ENCODE measurements at regions not wholly inside any gene's neighbourhood (a gene's known extent, or its start where the extent isn't known, plus 50 kb on each side); places are given as distances from the start of the nearest gene placed in this dataset.

DNA sequence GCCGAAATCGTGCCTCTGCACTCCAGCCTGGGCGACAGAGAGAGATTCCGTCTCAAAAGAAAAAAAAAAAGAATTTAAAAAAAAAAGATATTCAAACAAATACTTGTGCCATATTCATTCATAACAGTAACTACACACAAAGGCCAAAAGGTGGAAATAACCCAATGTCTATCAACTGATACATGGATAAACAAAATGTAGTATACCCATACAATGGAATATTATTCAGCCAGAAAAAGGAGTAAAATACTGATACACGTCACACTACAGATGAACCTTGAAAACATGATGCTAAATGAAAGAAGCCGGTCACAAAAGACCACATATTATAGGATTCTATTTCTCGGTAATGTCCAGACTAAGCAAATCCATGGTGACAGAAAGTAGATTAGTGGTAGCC is 109.4 kb upstream of the SOD1 start:
- TF ChIP-seq, protein P1, sequence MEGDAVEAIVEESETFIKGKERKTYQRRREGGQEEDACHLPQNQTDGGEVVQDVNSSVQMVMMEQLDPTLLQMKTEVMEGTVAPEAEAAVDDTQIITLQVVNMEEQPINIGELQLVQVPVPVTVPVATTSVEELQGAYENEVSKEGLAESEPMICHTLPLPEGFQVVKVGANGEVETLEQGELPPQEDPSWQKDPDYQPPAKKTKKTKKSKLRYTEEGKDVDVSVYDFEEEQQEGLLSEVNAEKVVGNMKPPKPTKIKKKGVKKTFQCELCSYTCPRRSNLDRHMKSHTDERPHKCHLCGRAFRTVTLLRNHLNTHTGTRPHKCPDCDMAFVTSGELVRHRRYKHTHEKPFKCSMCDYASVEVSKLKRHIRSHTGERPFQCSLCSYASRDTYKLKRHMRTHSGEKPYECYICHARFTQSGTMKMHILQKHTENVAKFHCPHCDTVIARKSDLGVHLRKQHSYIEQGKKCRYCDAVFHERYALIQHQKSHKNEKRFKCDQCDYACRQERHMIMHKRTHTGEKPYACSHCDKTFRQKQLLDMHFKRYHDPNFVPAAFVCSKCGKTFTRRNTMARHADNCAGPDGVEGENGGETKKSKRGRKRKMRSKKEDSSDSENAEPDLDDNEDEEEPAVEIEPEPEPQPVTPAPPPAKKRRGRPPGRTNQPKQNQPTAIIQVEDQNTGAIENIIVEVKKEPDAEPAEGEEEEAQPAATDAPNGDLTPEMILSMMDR (IDR thresholded peaks at IDR 0.05 in 2 of 3, conservative IDR thresholded peaks at IDR 0.05 in 1 of 3; ENCODE audit: insufficient read depth in 2 of 3, low read depth in 1 of 3, low read length in 3 of 3), result no peak
- TF ChIP-seq ZNF316 (IDR thresholded peaks at IDR 0.05) (no peak), SMARCE1 (IDR thresholded peaks at IDR 0.05) (no peak), BRCA1 (IDR thresholded peaks at IDR 0.05) (no peak), BRCA1 (CRISPR knock-in tag; IDR thresholded peaks at IDR 0.05) (no peak), SIX5 (IDR thresholded peaks at IDR 0.05; ENCODE audit: borderline replicate concordance in 1 of 2, insufficient read depth in 1 of 2, low read depth in 1 of 2, low read length in 2 of 2) (no peak), GABPB1 (CRISPR knock-in tag; IDR thresholded peaks at IDR 0.05) (no peak), HIVEP1 (CRISPR knock-in tag; IDR thresholded peaks at IDR 0.05) (no peak), ZEB2 (IDR thresholded peaks at IDR 0.05) (no peak), MYC (IDR thresholded peaks at IDR 0.05; ENCODE audit: low read depth, low read length) (no peak), MYC (CRISPR knock-in tag; IDR thresholded peaks at IDR 0.05; ENCODE audit: borderline replicate concordance, low read depth) (no peak), CBFA2T2 (conservative IDR thresholded peaks at IDR 0.05) (no peak)
- TF ChIP-seq, protein P2, sequence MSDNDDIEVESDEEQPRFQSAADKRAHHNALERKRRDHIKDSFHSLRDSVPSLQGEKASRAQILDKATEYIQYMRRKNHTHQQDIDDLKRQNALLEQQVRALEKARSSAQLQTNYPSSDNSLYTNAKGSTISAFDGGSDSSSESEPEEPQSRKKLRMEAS (CRISPR knock-in tag; IDR thresholded peaks at IDR 0.05), result no peak
- TF ChIP-seq, protein P3, sequence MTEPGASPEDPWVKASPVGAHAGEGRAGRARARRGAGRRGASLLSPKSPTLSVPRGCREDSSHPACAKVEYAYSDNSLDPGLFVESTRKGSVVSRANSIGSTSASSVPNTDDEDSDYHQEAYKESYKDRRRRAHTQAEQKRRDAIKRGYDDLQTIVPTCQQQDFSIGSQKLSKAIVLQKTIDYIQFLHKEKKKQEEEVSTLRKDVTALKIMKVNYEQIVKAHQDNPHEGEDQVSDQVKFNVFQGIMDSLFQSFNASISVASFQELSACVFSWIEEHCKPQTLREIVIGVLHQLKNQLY (CRISPR knock-in tag; conservative IDR thresholded peaks at IDR 0.05), result no peak
